DMS 273 (cell line): ENCODE measurements at regions not wholly inside any gene's neighbourhood (a gene's known extent, or its start where the extent isn't known, plus 50 kb on each side); places are given as distances from the start of the nearest gene placed in this dataset.
"Not testable (repeated sequence)": the region's sequence is repeated elsewhere in the genome, so short reads cannot be mapped to it uniquely, and the experiment has no call there.

Experiments used
- DNase-seq: peaks from one replicate; lab custom pipeline; 2025; ENCODE audit not compliant: unreplicated experiment; lab: John Stamatoyannopoulos, UW

GRCh38 chr10:53223851-53224250 is 451.3 kb upstream of the MBL2 start:
- no peak for DNase-seq

DNA sequence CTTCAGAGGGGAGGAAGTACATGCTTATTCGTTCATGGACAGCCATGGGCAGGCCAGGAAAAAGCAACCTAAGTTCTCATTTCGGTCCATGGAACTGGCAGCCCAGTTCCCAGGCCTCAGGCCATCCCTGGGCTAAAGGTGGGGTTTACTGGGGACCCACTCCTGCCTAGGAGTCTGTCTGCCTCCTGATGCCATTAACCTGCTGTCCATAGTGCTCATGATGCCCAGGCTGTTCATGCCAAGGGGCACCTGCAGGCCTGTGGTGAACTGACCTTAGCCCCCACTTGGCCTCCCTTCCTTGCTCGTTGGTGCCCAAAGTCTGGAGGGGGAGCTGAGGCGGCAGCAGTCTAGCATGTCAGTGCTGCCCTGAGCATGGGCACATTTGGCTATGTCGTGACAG is 450.2 kb upstream of the MBL2 start:
- DNase-seq: no peak

- peak; percentile 11 for DNase-seq
Observed at GRCh38 chr10:53209944-53210611, 437.5 kb upstream of the MBL2 start.

DNA sequence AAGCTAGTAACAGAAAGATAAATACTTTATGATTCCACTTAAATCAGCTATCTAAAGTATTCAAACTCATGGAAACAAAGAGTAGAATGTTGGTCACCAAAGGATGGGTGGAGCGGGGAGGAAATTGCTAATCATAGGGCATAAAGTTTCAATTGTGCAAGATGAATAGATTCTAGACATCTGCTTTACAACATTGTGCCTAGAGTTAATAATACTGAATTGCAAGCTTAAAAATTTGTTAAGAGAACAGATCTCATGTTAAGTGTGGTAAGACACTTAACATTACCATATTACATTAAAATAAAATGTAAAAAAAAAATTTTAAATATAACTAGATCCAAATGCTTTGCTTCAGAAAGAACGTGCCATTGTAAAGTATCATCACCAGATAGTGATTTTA is 411.1 kb upstream of the MBL2 start:
- DNase-seq: no peak

GRCh38 chr10:53177468-53177867 is 404.9 kb upstream of the MBL2 start:
- no peak for DNase-seq

- no peak for DNase-seq
Observed at GRCh38 chr10:53166325-53166724, 393.7 kb upstream of the MBL2 start.

GRCh38 chr10:53162856-53163255 is 390.3 kb upstream of the MBL2 start:
- DNase-seq: no peak

DNA sequence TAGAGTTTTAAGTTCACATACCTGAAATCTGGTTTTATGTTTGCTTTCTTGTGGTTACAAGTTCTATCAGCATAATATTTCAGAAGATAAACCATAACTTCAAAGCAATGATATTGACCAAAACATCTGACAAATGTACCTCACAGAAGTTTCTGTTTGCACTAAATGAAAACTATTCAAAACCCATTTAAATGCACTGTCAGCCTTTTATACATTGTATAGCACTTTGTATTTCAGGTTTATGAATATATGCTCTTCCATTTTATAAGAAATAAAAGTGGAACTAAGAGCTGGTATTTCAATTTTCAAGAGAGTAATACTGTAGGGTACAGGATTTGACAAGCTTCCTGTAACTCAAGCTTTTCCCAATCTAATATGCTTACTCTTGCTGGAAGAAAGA is 388.6 kb upstream of the MBL2 start:
- DNase-seq: no peak

GRCh38 chr10:53155674-53156073 is 383.1 kb upstream of the MBL2 start:
- DNase-seq: not testable (repeated sequence)

DNA sequence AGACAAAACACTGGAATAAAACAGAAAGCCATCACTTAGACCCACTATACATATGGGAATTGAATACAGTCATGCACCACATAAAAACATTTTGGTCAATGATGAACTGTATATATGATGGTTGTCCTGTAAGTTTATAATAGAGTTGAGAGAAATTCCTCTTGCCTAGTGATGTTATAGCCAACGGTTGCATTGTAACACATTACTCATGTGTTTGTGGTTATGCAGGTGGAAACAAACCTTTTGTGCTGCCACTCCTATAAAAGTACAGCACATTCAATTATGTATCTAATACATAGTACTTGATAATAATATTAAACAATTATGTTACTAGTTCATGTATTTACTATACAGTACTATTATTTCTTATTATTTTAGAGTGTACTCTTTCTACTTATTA is 381.2 kb upstream of the MBL2 start:
- DNase-seq: no peak

GRCh38 chr10:53140506-53140905 is 367.9 kb upstream of the MBL2 start:
- no peak for DNase-seq

DNA sequence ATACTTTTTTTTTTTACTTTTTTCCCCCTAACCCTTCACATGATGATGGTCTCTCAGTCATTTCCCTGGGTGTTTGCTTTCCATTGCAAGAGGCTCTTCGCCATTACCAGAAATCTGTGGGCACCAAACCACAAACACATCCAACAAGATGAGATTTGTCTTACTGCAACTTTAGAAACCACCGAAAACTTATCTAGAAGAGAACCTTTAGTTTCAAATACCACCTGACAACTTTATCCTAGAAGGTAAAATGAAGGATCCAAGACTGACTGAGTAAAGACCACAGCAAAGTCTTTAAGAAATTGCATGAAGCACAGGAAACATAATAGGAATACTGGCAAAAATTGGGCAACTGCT is 363.3 kb upstream of the MBL2 start:
- DNase-seq: no peak

- no peak for DNase-seq
Observed at GRCh38 chr10:53135213-53135896, 362.8 kb upstream of the MBL2 start.

DNA sequence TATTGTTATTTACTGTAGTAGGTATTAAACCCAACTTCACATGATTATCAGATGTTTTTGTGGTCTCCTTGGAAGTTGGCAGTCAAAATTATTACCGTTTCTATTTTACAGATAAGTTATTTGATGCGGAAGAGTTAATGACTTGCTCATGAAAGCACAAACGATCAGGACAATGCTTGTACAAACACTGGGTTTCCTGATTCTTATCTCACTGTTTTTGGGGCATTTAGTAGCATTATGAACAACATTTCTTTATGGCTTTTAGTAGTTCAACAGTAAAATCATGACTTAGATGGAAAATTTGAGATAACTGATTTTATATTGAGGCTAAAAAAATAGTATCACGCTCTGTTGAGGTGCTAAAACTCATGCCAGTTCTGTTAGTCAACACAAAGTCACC is 361.5 kb upstream of the MBL2 start:
- no peak for DNase-seq

- no peak for DNase-seq
Observed at GRCh38 chr10:53130337-53130736, 357.8 kb upstream of the MBL2 start.

DNA sequence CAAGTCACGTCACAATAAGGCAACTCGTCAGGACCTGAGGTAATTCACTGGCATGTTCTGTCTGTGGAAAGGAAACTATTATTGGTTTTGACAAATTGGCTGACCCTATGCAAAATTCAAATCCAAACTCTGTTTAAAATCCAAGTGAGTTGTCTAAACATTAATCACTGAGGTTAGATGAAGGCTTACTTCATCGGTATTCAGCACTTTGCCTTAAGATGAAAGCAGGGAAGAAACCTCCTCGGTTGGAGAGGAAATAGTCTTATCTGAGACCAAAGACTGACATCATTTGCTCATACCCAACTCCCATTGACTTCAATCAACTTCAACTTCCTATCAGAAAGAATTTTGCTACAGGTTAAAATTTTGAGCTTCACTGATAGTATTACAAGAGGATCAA is 355.1 kb upstream of the MBL2 start:
- no peak for DNase-seq

- no peak for DNase-seq
Observed at GRCh38 chr10:53123311-53123710, 350.7 kb upstream of the MBL2 start.

- no peak for DNase-seq
Observed at GRCh38 chr10:53122281-53122680, 349.7 kb upstream of the MBL2 start.

- no peak for DNase-seq
Observed at GRCh38 chr10:53115660-53116059, 343.1 kb upstream of the MBL2 start.

- DNase-seq: no peak
Observed at GRCh38 chr10:53111529-53111928, 338.9 kb upstream of the MBL2 start.

- DNase-seq: no peak
Observed at GRCh38 chr10:53109320-53109719, 336.7 kb upstream of the MBL2 start.

DNA sequence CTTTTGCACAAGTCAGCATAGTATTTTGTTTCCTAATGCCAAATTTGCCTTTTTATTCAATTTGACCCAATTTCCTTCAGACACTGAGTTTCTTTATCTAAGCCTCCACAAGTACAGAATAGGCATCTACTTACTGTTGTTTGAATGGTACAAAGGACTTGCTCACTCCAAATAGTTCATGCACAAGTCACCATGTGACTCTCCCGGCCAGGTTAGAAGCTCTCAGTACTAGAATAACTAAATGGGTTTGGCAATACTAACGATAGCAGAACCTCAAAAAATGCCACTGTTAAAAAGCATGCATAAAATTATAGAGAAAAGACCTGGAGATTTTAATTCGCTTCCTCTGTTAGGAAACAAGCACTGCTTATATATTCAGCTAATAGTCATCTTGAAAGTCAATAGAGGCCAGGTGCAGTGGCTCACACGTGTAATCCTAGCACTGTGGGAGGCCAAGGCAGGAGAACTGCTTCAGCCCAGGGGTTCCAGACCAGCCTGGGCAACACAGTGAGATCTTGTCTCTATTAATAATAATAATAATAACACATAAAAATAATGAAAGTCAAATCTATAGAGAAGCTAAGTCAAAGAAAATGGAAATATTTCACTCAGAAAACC is 335.8 kb upstream of the MBL2 start:
- DNase-seq: no peak

GRCh38 chr10:53107711-53108110 is 335.1 kb upstream of the MBL2 start:
- DNase-seq: no peak
